ENCODE measurements at regions not wholly inside any gene's neighbourhood (a gene's known extent, or its start where the extent isn't known, plus 50 kb on each side); places are given as distances from the start of the nearest gene placed in this dataset.
"Not testable (repeated sequence)": the region's sequence is repeated elsewhere in the genome, so short reads cannot be mapped to it uniquely, and the experiment has no call there.

DNA sequence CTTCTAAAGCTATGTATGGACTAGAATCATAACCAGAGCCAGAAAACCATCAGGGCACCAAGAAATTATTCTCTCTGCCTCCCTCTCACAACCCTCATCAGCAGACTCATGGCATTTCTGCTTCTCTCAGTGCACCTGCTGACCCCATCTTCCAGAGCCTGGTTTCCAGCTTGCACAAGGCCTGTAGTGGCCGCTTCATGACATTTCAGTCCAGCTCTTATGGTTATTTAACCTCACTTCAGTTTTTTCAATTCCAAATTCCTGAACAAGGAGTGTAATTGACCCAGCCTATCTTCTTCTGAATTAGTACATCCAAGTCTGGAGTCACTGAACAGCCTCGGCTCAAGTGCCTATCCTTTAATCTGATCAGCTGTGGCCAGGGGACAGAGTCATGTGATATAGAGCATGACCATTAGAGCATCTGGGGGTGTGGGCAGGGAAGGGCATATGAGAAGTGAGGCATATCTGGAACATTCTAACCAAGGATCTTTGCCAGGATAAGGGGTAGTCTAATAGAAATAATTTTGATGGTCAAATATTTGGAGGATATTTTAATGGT lies 97.2 kb upstream of the TMEM17 start:
- no peak overlapping the region for H3K27ac ChIP-seq
- no peaks in the 10 kb centered on the region for H3K4me1 ChIP-seq
- H3K27me3 ChIP-seq = no peaks in the 10 kb centered on the region
- H3K36me3 ChIP-seq = peaks cover 0 to 7% (median 0%) of the 10 kb centered on the region in 3 donors
- no peak overlapping the region for H3K4me3 ChIP-seq
- 81 to 83% methylated on average over 2 of the region's 2 CpGs for WGBS, 2 donors
- TF ChIP-seq EP300 (IDR thresholded peaks at IDR 0.05) (no peak), POLR2A (IDR thresholded peaks at IDR 0.05) (no peak)
- TF ChIP-seq, protein P1, sequence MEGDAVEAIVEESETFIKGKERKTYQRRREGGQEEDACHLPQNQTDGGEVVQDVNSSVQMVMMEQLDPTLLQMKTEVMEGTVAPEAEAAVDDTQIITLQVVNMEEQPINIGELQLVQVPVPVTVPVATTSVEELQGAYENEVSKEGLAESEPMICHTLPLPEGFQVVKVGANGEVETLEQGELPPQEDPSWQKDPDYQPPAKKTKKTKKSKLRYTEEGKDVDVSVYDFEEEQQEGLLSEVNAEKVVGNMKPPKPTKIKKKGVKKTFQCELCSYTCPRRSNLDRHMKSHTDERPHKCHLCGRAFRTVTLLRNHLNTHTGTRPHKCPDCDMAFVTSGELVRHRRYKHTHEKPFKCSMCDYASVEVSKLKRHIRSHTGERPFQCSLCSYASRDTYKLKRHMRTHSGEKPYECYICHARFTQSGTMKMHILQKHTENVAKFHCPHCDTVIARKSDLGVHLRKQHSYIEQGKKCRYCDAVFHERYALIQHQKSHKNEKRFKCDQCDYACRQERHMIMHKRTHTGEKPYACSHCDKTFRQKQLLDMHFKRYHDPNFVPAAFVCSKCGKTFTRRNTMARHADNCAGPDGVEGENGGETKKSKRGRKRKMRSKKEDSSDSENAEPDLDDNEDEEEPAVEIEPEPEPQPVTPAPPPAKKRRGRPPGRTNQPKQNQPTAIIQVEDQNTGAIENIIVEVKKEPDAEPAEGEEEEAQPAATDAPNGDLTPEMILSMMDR (IDR thresholded peaks at IDR 0.05) = no peak
- no peak for DNase-seq (ENCODE audit: low spot score in 2 of 2)
- H3K9me3 ChIP-seq = peaks cover 0 to 17% (median 0%) of the 10 kb centered on the region in 4 donors

DNA sequence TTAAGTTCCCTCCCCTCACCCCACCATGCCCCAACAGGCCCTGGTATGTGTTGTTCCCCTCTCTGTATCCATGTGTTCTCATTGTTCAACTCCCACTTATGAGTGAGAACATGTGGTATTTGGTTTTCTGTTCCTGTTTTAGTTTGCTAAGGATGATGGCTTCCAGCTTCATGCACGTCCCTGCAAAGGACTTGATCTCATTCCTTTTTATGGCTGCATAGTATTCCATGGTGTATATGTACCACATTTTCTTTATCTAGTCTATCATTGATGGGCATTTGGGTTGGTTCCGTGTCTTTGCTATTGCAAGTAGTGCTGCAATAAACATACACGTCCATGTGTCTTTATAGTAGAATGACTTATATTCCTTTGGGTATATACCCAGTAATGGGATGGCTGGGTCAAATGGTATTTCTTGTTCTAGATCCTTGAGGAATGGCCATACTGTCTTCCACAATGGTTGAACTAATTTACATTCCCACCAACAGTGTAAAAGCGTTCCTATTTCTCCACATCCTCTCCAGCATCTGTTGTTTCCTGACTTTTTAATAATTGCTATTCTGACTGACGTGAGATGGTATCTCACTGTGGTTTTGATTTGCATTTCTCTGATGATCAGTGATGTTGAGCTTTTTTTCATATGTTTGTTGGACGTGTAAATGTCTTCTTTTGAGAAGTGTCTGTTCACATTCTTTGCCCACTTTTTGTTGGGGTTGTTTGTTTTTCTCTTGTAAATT lies 93.8 kb upstream of the TMEM17 start:
- not testable (repeated sequence) for H3K4me3 ChIP-seq; H3K9me3 ChIP-seq; H3K27me3 ChIP-seq; DNase-seq (ENCODE audit: low spot score in 2 of 2); H3K27ac ChIP-seq; H3K36me3 ChIP-seq
- peaks cover 0 to 27% (median 3%) of the 10 kb centered on the region in 4 donors for H3K4me1 ChIP-seq
- 91 to 93% methylated on average over 6 of the region's 6 CpGs for WGBS, 2 donors

DNA sequence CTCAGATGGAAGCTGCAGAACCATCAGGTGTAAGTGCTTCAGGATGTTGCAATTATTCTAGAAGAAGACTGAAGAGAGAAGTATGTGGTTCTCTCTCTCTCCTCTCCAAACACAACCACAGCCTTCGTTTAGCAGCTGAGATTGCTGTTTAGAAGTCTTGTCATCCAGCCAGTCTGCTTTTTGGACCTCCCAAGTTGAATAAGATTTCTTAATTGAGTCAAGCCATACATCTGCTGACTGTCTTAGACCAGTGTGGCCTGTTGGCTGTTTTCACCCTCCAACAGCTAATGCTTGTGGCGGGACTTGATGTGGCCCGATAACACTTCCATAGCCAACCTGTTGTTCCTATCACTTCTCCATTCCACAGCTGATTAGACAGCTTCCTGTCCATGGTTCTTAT lies 91.3 kb upstream of the TMEM17 start:
- Histone ChIP-seq H3K27me3 (no peaks in the 10 kb centered on the region), H3K4me3 (no peak overlapping the region), H3K36me3 (no peaks in the 10 kb centered on the region), H3K9me3 (no peaks in the 10 kb centered on the region), H3K4me1 (peaks cover 0 to 27% (median 3%) of the 10 kb centered on the region in 4 donors), H3K27ac (peak overlapping the region in 2 of 4 donors; percentile 48 to 74)
- WGBS, 2 donors = 55 to 57% methylated on average over 3 of the region's 3 CpGs
- TF ChIP-seq POLR2A (IDR thresholded peaks at IDR 0.05) (no peak), EP300 (IDR thresholded peaks at IDR 0.05) (no peak)
- TF ChIP-seq, protein P1 (IDR thresholded peaks at IDR 0.05) = no peak
- DNase-seq (ENCODE audit: low spot score in 2 of 2) = peak in 1 of 2 donors; percentile 25

DNA sequence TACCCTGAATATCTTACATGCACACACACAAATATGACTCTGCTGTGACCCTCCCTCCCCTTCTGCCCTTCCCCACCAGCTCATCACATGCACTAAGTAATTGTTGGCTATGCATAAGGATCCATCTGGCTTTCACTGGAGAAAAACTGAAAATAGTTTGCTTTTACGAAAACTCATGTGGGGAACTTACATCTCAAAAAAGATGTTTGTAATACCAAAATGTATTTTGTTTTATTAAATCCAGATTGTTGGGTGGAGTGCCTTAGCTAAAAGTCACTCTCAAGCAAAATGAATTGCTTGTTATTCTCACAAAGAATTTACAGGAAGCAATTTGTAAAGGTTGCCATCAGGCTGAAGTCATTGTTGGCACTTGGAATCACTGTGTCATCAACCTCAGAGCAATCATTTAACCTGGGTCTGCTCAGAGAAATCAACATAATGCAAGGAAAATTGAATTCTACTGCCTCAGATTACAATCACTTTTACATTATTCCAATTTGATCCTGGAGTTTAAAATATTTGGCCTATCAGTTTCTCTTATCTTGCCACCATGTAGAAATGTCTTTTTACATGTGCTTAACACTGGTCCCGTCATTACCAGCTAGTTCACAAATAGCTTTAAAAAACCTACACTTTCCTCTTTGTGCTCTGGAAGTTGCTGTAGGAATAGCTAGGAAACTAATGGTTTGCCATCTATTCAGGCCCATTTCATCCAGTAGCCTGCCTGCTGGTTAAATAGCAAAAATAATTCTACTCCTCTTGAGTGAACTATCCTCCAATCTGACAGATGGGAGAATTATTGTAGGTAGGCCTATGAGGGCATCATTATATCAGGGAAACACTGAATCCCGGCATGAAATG lies 90.3 kb upstream of the TMEM17 start:
- peak in 1 of 2 donors; percentile 41 for TF ChIP-seq EP300 (IDR thresholded peaks at IDR 0.05)
- TF ChIP-seq POLR2A (IDR thresholded peaks at IDR 0.05) = no peak
- no peaks in the 10 kb centered on the region for H3K27me3 ChIP-seq
- no peak overlapping the region for H3K4me3 ChIP-seq
- no peaks in the 10 kb centered on the region for H3K9me3 ChIP-seq
- H3K36me3 ChIP-seq = no peaks in the 10 kb centered on the region
- peak overlapping the region in 3 of 4 donors; percentile 6 to 74 (median 48) for H3K27ac ChIP-seq
- no peak for DNase-seq (ENCODE audit: low spot score in 2 of 2)
- peaks cover 0 to 27% (median 5%) of the 10 kb centered on the region in 4 donors for H3K4me1 ChIP-seq
- WGBS, 2 donors = 44 to 50% methylated on average over 3 of the region's 3 CpGs

DNA sequence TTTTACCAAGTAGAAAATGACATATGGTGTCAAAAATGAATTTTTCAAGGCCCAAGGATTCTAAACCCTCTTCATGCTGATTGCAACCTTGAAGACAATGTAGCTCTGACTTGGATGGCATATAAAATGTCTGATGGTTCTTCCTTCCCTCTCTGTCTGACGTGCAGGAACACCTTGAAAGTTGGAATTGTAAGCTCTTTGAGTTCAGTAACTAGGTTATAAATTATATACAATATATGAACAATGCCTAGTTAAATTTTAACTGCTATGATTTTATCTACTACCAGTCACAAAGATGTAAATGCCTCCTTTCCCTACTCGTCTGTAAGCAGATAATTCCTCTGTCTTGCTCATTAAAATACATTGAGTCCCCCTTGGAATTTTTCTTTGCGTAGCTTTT lies 89.5 kb upstream of the TMEM17 start:
- 75 to 80% methylated on average over 3 of the region's 3 CpGs for WGBS, 2 donors
- no peak for TF ChIP-seq EP300 (IDR thresholded peaks at IDR 0.05)
- TF ChIP-seq, protein P1 (IDR thresholded peaks at IDR 0.05) = no peak
- TF ChIP-seq POLR2A (IDR thresholded peaks at IDR 0.05) = no peak
- Histone ChIP-seq H3K9me3 (no peaks in the 10 kb centered on the region), H3K36me3 (no peaks in the 10 kb centered on the region), H3K27me3 (no peaks in the 10 kb centered on the region), H3K4me1 (peaks cover 0 to 34% (median 6%) of the 10 kb centered on the region in 4 donors), H3K27ac (peak overlapping the region in 2 of 4 donors; percentile 32 to 74), H3K4me3 (no peak overlapping the region)
- no peak for DNase-seq (ENCODE audit: low spot score in 2 of 2)
